Endodermal cell (in vitro differentiated cells): ENCODE measurements at regions not wholly inside any gene's neighbourhood (a gene's known extent, or its start where the extent isn't known, plus 50 kb on each side); places are given as distances from the start of the nearest gene placed in this dataset.
"Not testable (repeated sequence)": the region's sequence is repeated elsewhere in the genome, so short reads cannot be mapped to it uniquely, and the experiment has no call there.

Experiments used
- DNase-seq: peaks from one replicate; pipeline ENCODE4 v3.0.0-alpha.2; 2017
- H3K27ac ChIP-seq: 2 replicates; pipeline ENCODE4 v1.5.1; 2013; ENCODE audit warnings: mild to moderate bottlenecking, low read depth, low read length, moderate library complexity
- H3K27me3 ChIP-seq: 2 replicates; pipeline ENCODE4 v1.6.1; 2013; ENCODE audit warnings: mild to moderate bottlenecking, low read length, moderate library complexity; ENCODE audit not compliant: insufficient read depth, control insufficient read depth, poor library complexity, severe bottlenecking
- H3K36me3 ChIP-seq: 2 replicates; pipeline ENCODE4 v1.7.0; 2013; ENCODE audit warnings: mild to moderate bottlenecking, low read length, moderate library complexity; ENCODE audit not compliant: control insufficient read depth, insufficient read depth
- H3K4me1 ChIP-seq: one replicate; pipeline ENCODE4 v1.7.0; 2013; ENCODE audit warnings: low read length; ENCODE audit not compliant: control insufficient read depth, insufficient read depth
- H3K4me3 ChIP-seq: 2 replicates; pipeline ENCODE4 v1.5.1; 2013; ENCODE audit warnings: mild to moderate bottlenecking, low read length, moderate library complexity
- H3K9ac ChIP-seq: 2 replicates; pipeline ENCODE4 v1.6.1; 2013; ENCODE audit warnings: mild to moderate bottlenecking, low read length, moderate library complexity; ENCODE audit not compliant: poor library complexity, severe bottlenecking; ENCODE audit errors: extremely low read depth
- H3K9me3 ChIP-seq: 2 replicates; pipeline ENCODE4 v1.6.1; 2013; ENCODE audit warnings: mild to moderate bottlenecking, low read length, moderate library complexity; ENCODE audit not compliant: control insufficient read depth
- H3K27ac Mint-ChIP-seq: 2 replicates; pipeline ENCODE4 v1.8.0; 2020; ENCODE audit warnings: mixed read lengths
- H3K27me3 Mint-ChIP-seq: 2 replicates; pipeline ENCODE4 v1.8.0; 2021; ENCODE audit warnings: mild to moderate bottlenecking, mixed read lengths; ENCODE audit not compliant: insufficient read depth
- H3K36me3 Mint-ChIP-seq: 2 replicates; pipeline ENCODE4 v1.8.0; 2020; ENCODE audit warnings: low read depth, mixed read lengths
- H3K4me1 Mint-ChIP-seq: 2 replicates; pipeline ENCODE4 v1.8.0; 2020; ENCODE audit warnings: mixed read lengths
- H3K4me3 Mint-ChIP-seq: 2 replicates; pipeline ENCODE4 v1.8.0; 2020; ENCODE audit warnings: mild to moderate bottlenecking, moderate library complexity, mixed read lengths
- H3K9me3 Mint-ChIP-seq: 2 replicates; pipeline ENCODE4 v1.8.0; 2020; ENCODE audit warnings: mild to moderate bottlenecking, mixed read lengths
- WGBS, 2 experiments: methylation state at CpG; one replicate each; pipeline versions ENCODE4 v1.1.5 to v1.1.7; 2013; ENCODE audit warnings: missing lambda C conversion rate in 2 of 2, mixed read lengths in 1 of 2; ENCODE audit not compliant: insufficient coverage in 1 of 2, insufficient read length in 1 of 2; 5-methylcytosine and 5-hydroxymethylcytosine counted together

GRCh38 chr4:4048227-4048626 lies 178.5 kb downstream of the OTOP1 start:
- not testable (repeated sequence) for H3K4me1 ChIP-seq, H3K27me3 ChIP-seq, H3K27ac ChIP-seq, H3K27me3 Mint-ChIP-seq
- Mint-ChIP-seq H3K4me3 (peak overlapping the region; percentile 86), H3K4me1 (peaks cover 21% of the 10 kb centered on the region), H3K27ac (peak overlapping the region; percentile 98), H3K36me3 (peaks cover 33% of the 10 kb centered on the region), H3K9me3 (peaks cover 31% of the 10 kb centered on the region)
- Histone ChIP-seq H3K9ac (peak overlapping the region; percentile 87), H3K4me3 (peak overlapping the region; percentile 93), H3K36me3 (peaks cover 23% of the 10 kb centered on the region), H3K9me3 (peaks cover 29% of the 10 kb centered on the region)
- DNase-seq, result peak; percentile 57
- WGBS, 2 experiments, result 7 to 80% methylated on average over 1 to 7 of the region's 8 CpGs

GRCh38 chr4:4050781-4051180 lies 175.9 kb downstream of the OTOP1 start:
- H3K9me3 Mint-ChIP-seq, result peaks cover 13% of the 10 kb centered on the region
- H3K27ac Mint-ChIP-seq, H3K4me3 Mint-ChIP-seq, H3K27me3 ChIP-seq, H3K9ac ChIP-seq, H3K36me3 ChIP-seq, H3K4me3 ChIP-seq, H3K36me3 Mint-ChIP-seq, H3K27me3 Mint-ChIP-seq, H3K27ac ChIP-seq, H3K9me3 ChIP-seq, DNase-seq, H3K4me1 ChIP-seq, H3K4me1 Mint-ChIP-seq: not testable (repeated sequence)
- WGBS, 2 experiments, result 80 to 100% methylated on average over 1 to 3 of the region's 3 CpGs

- H3K9me3 Mint-ChIP-seq, result peaks cover 13% of the 10 kb centered on the region
- H3K4me1 ChIP-seq, H3K4me3 Mint-ChIP-seq, H3K9me3 ChIP-seq, H3K4me1 Mint-ChIP-seq, H3K27me3 ChIP-seq, H3K27ac ChIP-seq, H3K9ac ChIP-seq, H3K27me3 Mint-ChIP-seq, H3K36me3 ChIP-seq, H3K4me3 ChIP-seq, H3K27ac Mint-ChIP-seq, DNase-seq: not testable (repeated sequence)
- WGBS, 2 experiments, result 85% methylated on average over 1 of the region's 2 CpGs; no CpG with 5 or more reads in 1 of the 2 experiments
- peaks cover 13% of the 10 kb centered on the region for H3K36me3 Mint-ChIP-seq
Measured at GRCh38 chr4:4052933-4053332, 173.8 kb downstream of the OTOP1 start.

GRCh38 chr4:4057226-4057625 lies 169.5 kb downstream of the OTOP1 start:
- H3K4me1 ChIP-seq, H3K4me1 Mint-ChIP-seq, H3K27ac Mint-ChIP-seq, H3K36me3 ChIP-seq, H3K27me3 Mint-ChIP-seq, DNase-seq, H3K4me3 ChIP-seq, H3K36me3 Mint-ChIP-seq, H3K4me3 Mint-ChIP-seq, H3K27ac ChIP-seq, H3K9ac ChIP-seq, H3K27me3 ChIP-seq, H3K9me3 ChIP-seq: not testable (repeated sequence)
- H3K9me3 Mint-ChIP-seq, result peaks cover 12% of the 10 kb centered on the region
- 89% methylated on average over 1 of the region's 3 CpGs; no CpG with 5 or more reads in 1 of the 2 experiments for WGBS, 2 experiments

GRCh38 chr4:4084171-4084570 lies 142.6 kb downstream of the OTOP1 start:
- not testable (repeated sequence) for H3K36me3 Mint-ChIP-seq, H3K27me3 Mint-ChIP-seq, H3K27me3 ChIP-seq, H3K4me3 ChIP-seq, H3K4me3 Mint-ChIP-seq, H3K9ac ChIP-seq, H3K4me1 Mint-ChIP-seq, H3K9me3 ChIP-seq, H3K36me3 ChIP-seq, DNase-seq, H3K4me1 ChIP-seq, H3K27ac ChIP-seq, H3K9me3 Mint-ChIP-seq, H3K27ac Mint-ChIP-seq
- 90 to 92% methylated on average over 3 to 6 of the region's 6 CpGs for WGBS, 2 experiments

GRCh38 chr4:4089716-4090419 lies 136.9 kb downstream of the OTOP1 start:
- not testable (repeated sequence) for H3K9me3 Mint-ChIP-seq, H3K27me3 ChIP-seq, H3K4me1 ChIP-seq, H3K27ac ChIP-seq, H3K4me3 Mint-ChIP-seq, H3K36me3 ChIP-seq, H3K27ac Mint-ChIP-seq, H3K36me3 Mint-ChIP-seq, H3K4me3 ChIP-seq, H3K27me3 Mint-ChIP-seq, H3K9ac ChIP-seq, H3K9me3 ChIP-seq
- H3K4me1 Mint-ChIP-seq, result peaks cover 12% of the 10 kb centered on the region
- DNase-seq, result peak; percentile 48
- 60 to 73% methylated on average over 4 to 7 of the region's 7 CpGs for WGBS, 2 experiments
